ACC112 (cell line): ENCODE measurements at regions not wholly inside any gene's neighbourhood (a gene's known extent, or its start where the extent isn't known, plus 50 kb on each side); places are given as distances from the start of the nearest gene placed in this dataset.

Experiments used
- H2AFZ ChIP-seq: fragments of 200-600 bp; sonication (generic); one replicate; pipeline ENCODE4 v1.6.0; 2017; ENCODE audit warnings: antibody characterized with exemption, low read length; ENCODE audit not compliant: unreplicated experiment
- H3K27ac ChIP-seq: fragments of 200-600 bp; sonication (generic); 2 replicates; pipeline ENCODE4 v1.5.1; 2014; ENCODE audit warnings: low read depth, mild to moderate bottlenecking, antibody characterized with exemption, low read length, moderate library complexity
- H3K27me3 ChIP-seq: fragments of 200-600 bp; sonication (generic); 2 replicates; pipeline ENCODE4 v1.6.1; 2014; ENCODE audit warnings: mild to moderate bottlenecking, antibody characterized with exemption, low read length, moderate library complexity, mixed read lengths; ENCODE audit not compliant: insufficient read depth
- H3K36me3 ChIP-seq: fragments of 200-600 bp; sonication (generic); 2 replicates; pipeline ENCODE4 v1.6.1; 2016; ENCODE audit warnings: mild to moderate bottlenecking, antibody characterized with exemption, low read length, moderate library complexity, mixed read lengths; ENCODE audit not compliant: insufficient read depth
- H3K4me1 ChIP-seq: fragments of 200-600 bp; sonication (generic); one replicate; pipeline ENCODE4 v1.6.1; 2016; ENCODE audit warnings: low read length, mixed read lengths; ENCODE audit not compliant: insufficient read depth, unreplicated experiment, control insufficient read depth
- H3K4me3 ChIP-seq: fragments of 200-600 bp; sonication (generic); 2 replicates; pipeline ENCODE4 v1.5.1; 2014; ENCODE audit warnings: mild to moderate bottlenecking, low read depth, low read length
- H3K79me2 ChIP-seq: fragments of 200-600 bp; sonication (generic); one replicate; pipeline ENCODE4 v1.6.0; 2016; ENCODE audit warnings: low read length; ENCODE audit not compliant: control insufficient read depth, unreplicated experiment, insufficient read depth

DNA sequence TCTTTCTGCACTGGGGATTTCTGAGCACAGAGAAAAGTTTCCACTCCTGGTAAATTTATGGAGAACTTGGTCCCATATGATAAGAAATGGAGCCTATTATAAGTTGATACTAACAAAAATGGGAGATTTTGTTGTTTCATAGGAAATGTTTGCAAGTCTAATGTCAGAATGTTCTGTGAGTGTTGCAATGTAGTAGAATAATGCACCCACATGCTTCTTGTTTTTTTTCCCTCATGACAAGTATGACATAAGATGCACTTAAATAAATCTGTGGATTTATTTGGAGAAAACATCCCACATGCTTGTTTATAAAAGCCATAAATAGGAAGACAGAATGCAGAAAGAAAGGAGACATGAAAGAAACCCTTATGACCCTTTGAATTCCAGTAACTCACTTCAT is 50.8 kb upstream of the KCNJ6 start:
- no peaks in the 10 kb centered on the region for H3K79me2 ChIP-seq
- no peak overlapping the region for H3K27ac ChIP-seq
- peaks cover 55% of the 10 kb centered on the region for H3K27me3 ChIP-seq
- H3K4me3 ChIP-seq, result no peak overlapping the region
- H2AFZ ChIP-seq, result no peak overlapping the region
- no peaks in the 10 kb centered on the region for H3K4me1 ChIP-seq
- H3K36me3 ChIP-seq, result no peaks in the 10 kb centered on the region

DNA sequence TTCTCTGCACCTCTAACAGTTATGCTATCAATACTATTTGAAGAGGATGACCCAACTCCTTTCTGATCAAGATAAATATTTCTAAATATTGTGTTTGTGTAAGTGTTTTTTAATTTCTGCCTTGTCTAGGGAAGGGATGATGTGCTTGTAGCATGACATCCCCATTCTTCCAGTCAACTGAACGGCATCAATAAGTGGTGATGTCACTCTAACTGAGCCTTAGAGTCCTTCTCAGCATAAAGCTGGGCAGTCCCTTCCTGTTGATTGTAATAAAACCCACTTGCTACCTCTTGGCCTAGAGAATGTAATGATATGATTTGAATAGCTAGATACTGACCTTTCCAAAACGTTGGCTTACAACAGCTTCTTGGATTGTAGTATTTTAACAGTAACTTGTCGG is 52.5 kb upstream of the KCNJ6 start:
- Histone ChIP-seq H3K4me1 (no peaks in the 10 kb centered on the region), H3K27ac (no peak overlapping the region), H3K79me2 (no peaks in the 10 kb centered on the region), H2AFZ (no peak overlapping the region), H3K4me3 (no peak overlapping the region), H3K27me3 (peaks cover 62% of the 10 kb centered on the region), H3K36me3 (no peaks in the 10 kb centered on the region)

DNA sequence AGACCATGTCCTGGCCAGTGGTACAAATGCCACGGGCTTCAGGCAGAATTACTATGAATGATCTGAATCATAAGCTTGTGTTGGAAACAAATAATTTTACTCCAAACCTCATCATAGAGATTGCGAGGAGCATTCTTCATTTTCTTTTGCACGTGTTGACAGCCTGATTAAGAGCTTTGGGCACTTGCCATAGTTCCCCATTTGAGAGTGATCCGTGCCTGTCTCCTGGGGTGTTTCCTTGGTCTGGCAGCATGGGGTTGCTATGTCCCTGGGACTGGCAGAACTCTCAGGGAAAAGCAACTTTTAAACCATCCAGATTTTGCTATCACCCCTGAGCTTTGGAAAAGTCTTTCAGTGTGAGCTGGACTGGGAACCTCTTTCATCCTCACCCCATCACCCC is 54.3 kb upstream of the KCNJ6 start:
- Histone ChIP-seq H3K36me3 (no peaks in the 10 kb centered on the region), H3K27ac (no peak overlapping the region), H2AFZ (no peak overlapping the region)

DNA sequence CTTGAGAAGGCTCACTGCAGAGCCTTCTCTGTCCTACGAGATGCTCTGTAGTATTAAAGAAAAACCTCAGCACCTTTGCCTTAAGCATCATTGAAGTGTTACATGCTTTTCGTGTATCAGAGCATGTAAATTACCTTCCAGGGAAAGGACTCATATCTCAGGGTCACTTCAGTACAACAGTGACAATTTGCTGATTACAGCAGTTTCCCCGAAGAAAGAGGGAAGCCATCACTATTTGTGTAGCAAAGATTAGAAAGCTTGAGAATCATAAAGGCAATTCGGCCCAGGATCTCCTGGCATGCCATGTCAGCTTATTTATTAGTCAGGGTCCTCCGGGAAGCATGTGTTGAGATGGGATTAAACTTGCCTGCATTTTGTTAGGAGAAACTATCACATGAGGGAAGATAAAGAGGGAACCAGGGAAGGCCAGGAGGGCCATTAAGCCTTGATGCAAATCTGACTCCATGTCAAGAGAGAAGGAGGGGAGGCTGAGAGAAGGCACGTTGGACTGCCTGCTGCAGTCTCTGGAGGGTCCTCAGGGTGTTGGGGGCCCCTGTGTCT is 55.2 kb upstream of the KCNJ6 start:
- Histone ChIP-seq H3K36me3 (no peaks in the 10 kb centered on the region), H3K79me2 (no peaks in the 10 kb centered on the region), H3K4me1 (no peaks in the 10 kb centered on the region), H3K27me3 (peaks cover 58% of the 10 kb centered on the region), H2AFZ (no peak overlapping the region), H3K27ac (no peak overlapping the region), H3K4me3 (no peak overlapping the region)

More for the DNA sequence above, 54.3 kb upstream of the KCNJ6 start:
- Histone ChIP-seq H3K79me2 (no peaks in the 10 kb centered on the region), H3K4me1 (no peaks in the 10 kb centered on the region), H3K27me3 (peaks cover 62% of the 10 kb centered on the region), H3K4me3 (no peak overlapping the region)

DNA sequence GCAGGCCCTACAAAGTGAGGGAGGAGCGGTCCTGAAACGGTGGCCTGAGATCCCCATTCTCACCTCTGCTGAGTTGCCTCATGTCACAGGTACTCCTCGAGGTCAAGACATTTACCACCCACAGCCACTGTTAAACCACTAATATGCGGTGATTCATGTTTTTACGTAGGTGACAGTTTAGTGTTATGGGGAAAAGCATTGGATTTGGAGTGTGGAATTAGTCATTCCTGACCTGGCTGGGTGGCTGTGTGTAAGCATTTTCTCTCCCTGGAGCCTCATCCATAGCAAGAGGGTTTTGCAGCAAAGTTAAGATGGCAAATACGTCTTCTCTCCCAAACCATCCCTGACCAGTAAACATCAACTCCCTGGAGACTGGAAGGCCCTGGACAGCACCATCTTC is 57.8 kb upstream of the KCNJ6 start:
- H3K27me3 ChIP-seq, result peaks cover 71% of the 10 kb centered on the region
- H2AFZ ChIP-seq, result no peak overlapping the region
- H3K27ac ChIP-seq, result no peak overlapping the region
- H3K79me2 ChIP-seq, result no peaks in the 10 kb centered on the region
- H3K36me3 ChIP-seq, result no peaks in the 10 kb centered on the region
- H3K4me1 ChIP-seq, result no peaks in the 10 kb centered on the region
- no peak overlapping the region for H3K4me3 ChIP-seq

DNA sequence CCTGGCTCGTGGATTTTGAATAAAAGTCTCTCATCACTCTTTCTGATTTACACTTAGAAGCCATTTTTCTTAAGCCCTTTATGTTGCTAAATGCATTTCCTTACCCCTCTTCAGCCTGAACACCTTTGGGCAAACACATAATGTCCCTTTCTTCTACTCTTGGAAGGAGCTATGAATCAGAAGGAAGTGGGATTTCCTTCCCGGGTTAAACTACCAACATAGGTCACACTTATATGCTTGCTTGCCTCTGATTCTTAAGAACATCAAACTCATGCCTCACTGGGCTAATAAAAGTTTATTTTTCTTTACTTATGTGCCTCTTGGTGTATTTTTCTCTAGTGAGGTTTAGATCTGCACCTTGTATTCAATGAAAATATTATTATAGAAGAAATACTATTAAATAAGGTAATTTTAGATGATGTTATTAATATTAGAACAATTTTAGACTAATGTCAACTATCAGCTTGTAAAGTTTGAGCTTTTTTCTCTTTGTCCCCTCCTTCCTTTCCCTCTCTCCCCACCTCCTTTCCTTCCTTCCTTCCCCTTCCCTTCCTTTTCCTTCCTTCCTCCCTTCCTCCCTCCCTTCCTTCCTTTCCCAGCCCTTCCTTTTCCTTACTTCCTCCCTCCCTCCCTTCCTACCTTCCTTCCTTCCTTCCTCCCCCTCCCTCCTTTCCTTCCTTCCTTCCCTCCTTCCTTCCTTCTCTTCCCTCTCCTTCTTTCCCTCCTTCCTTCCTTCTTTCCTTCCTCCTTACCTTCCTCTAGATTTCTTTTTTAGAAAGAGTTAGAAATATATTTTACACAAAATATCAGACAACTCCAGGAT is 66.5 kb upstream of the KCNJ6 start:
- Histone ChIP-seq H3K79me2 (no peaks in the 10 kb centered on the region), H2AFZ (no peak overlapping the region), H3K4me3 (no peak overlapping the region), H3K27ac (no peak overlapping the region), H3K4me1 (no peaks in the 10 kb centered on the region), H3K36me3 (no peaks in the 10 kb centered on the region), H3K27me3 (peaks cover 82% of the 10 kb centered on the region)

DNA sequence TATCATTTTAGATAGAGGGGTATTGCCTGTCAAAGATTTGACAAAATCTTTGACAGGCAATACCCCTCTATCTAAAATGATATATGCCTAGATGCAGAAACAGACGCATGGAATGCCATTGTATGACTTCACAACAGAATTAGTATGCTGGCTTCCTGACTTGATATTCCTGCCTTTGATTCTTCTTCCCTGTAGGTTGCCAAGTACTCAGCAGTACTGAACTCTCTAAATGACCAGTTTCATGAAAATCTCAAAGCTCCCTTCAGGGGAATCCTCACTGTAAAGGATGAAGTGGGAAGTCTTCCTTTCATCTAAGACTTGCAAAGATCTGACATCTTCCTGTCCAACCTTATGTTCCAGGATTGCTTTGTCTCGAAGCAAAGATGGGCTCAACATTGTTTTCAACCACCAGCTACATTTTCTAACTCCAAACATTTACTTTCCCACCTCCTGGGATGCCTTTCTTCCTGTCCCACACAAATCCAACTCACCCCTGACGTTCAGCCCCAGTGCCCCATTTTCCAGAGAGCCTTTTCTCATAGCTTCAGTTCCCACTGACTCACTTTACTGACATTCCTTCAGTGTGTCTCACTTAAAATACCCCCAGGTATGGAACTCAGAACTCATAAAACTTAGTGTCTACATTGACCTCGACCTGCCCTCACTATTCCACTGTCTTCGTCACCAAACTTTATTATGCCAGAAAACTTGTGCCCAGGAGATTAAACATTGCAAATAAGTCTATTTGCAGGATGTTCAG is 67.3 kb upstream of the KCNJ6 start:
- H3K27me3 ChIP-seq, result peaks cover 79% of the 10 kb centered on the region
- H3K79me2 ChIP-seq, result no peaks in the 10 kb centered on the region
- no peaks in the 10 kb centered on the region for H3K36me3 ChIP-seq
- H2AFZ ChIP-seq, result no peak overlapping the region
- H3K4me1 ChIP-seq, result no peaks in the 10 kb centered on the region
- H3K4me3 ChIP-seq, result no peak overlapping the region
- no peak overlapping the region for H3K27ac ChIP-seq

DNA sequence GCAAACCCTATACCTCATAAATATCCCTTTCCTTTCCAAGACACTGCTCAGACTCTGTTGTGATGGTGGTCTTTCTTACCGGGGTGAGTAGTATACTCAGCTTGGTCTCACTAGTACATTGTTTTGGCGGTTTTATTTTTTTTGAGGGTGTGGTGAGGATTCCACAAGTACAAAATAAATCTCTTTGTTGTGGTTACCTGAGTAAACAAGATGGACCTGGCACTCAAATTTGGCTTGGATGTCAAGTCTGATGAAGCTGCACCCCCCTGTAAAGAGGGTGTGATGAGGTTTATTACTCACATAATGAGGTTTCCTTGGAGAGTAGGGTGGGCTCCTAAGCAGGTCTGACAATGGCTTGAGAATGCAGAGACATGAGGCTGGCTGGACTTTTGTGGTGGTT is 68.2 kb upstream of the KCNJ6 start:
- no peak overlapping the region for H3K4me3 ChIP-seq
- no peak overlapping the region for H3K27ac ChIP-seq
- H3K4me1 ChIP-seq, result no peaks in the 10 kb centered on the region
- no peaks in the 10 kb centered on the region for H3K79me2 ChIP-seq
- H3K27me3 ChIP-seq, result peaks cover 80% of the 10 kb centered on the region
- H2AFZ ChIP-seq, result no peak overlapping the region
- no peaks in the 10 kb centered on the region for H3K36me3 ChIP-seq

DNA sequence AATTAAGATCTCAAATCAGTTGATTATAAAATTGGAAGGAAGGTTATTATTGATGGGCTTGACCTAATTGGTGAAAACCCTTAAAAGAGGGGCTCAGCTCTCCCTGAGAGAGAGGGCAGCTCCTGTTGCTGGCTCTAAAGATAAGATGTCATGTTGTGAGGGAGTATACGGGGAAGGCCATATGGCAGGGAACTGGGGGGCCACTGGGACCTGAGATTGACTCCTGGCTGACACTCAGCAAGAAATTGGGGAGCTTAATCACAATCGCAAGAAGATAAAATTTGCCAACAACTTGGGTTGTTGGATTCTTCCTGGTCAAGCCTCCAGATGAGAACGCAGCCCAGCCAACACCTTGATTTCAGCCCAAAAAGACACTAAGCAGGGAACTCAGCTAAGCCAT is 69.7 kb upstream of the KCNJ6 start:
- no peak overlapping the region for H2AFZ ChIP-seq
- H3K27me3 ChIP-seq, result peaks cover 84% of the 10 kb centered on the region
- no peaks in the 10 kb centered on the region for H3K4me1 ChIP-seq
- no peaks in the 10 kb centered on the region for H3K79me2 ChIP-seq
- H3K27ac ChIP-seq, result no peak overlapping the region
- H3K36me3 ChIP-seq, result no peaks in the 10 kb centered on the region
- H3K4me3 ChIP-seq, result no peak overlapping the region

DNA sequence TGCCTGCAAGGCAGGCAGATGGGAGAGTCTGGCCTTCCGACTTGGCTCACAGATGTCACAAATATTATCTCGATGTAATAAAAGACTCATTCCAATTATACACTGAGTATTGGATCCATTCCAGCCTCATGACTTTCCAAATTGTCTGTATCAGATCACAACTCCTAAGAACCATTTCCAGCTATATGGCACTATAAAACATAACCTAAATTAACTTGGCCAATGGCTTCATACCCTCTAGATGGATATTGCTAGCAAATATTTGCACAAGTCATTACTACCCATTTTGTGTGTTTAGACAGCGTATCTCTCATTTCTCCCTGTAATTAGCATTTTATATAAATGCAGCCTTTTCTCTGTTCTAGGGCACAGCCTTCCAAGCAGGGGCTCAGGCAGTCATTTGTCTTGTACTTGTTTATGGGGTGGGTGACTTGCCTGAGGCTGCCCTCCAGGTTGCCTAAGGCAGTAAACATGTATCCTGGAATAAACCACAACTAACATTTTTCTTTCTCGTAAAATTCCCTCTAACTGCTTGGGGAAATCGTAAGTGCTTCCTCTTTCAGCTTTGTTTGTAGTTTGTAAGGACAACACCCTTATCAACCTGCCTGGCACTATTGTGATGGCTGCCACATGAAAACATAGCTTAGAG is 70.6 kb upstream of the KCNJ6 start:
- H2AFZ ChIP-seq, result no peak overlapping the region

More for the DNA sequence above, 70.6 kb upstream of the KCNJ6 start:
- Histone ChIP-seq H3K36me3 (no peaks in the 10 kb centered on the region), H3K4me1 (no peaks in the 10 kb centered on the region), H3K27me3 (peaks cover 80% of the 10 kb centered on the region), H3K79me2 (no peaks in the 10 kb centered on the region), H3K27ac (no peak overlapping the region), H3K4me3 (no peak overlapping the region)
